ENCODE measurements at regions not wholly inside any gene's neighbourhood (a gene's known extent, or its start where the extent isn't known, plus 50 kb on each side); places are given as distances from the start of the nearest gene placed in this dataset.

DNA sequence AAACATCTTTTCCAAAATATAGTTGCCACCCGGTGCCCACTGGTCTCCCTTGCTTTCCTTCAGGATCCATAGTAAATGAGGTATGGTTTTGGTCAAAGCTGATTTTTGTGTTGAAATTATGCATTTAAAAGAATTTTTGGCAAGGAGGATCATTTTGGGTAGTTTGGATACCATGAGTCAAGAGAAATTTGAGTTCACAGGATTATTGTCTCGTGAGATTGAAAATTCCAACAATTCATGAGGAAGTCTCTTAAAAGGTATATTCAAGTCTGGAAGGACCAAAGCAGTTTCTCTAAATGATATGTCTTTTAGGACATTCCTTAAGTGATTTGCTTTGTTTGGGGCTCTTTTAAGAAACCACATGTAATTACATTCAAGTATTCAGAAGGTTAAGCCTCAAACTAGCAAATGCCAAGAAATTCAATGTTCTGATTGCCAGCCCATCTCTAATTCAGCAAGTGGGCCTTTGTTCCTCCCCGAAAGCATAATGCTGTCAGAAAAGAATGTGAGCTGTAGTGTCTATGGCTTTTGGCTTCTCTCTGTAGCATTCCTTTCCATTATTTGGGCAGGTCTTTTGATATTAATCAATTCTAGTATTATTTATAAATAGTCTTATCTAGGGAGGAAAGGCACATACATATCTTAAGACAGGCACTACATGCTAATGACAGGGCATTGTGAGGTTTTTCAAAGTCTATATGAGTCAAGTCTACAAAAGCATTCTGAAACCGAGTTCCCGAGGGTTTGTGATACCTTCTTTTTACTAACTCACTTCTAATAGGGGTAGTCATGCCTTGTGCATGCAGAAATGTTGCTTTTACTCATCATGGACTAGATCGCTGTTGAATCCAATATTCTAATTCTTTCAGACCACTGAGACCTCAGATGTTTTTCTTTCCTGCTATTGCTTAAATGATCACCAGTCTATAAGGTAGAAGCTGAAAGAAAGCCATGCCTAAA, 453.9 kb downstream of the ENC1 start:
- no peak for DNase-seq (ENCODE audit: low read depth, low spot score)
- POLR2A ChIA-PET: no interaction called here
- peaks cover 3% of the 10 kb centered on the region; the same call in 1 of the 2 replicates for H3K9me3 ChIP-seq (ENCODE audit: control insufficient read depth, insufficient read depth, low read length)
- no peak overlapping the region for H3K27ac ChIP-seq (ENCODE audit: low read depth, low read length)
- H3K27me3 ChIP-seq (ENCODE audit: control insufficient read depth, insufficient read depth, low read length): no peaks in the 10 kb centered on the region
- TF ChIP-seq, protein P1, sequence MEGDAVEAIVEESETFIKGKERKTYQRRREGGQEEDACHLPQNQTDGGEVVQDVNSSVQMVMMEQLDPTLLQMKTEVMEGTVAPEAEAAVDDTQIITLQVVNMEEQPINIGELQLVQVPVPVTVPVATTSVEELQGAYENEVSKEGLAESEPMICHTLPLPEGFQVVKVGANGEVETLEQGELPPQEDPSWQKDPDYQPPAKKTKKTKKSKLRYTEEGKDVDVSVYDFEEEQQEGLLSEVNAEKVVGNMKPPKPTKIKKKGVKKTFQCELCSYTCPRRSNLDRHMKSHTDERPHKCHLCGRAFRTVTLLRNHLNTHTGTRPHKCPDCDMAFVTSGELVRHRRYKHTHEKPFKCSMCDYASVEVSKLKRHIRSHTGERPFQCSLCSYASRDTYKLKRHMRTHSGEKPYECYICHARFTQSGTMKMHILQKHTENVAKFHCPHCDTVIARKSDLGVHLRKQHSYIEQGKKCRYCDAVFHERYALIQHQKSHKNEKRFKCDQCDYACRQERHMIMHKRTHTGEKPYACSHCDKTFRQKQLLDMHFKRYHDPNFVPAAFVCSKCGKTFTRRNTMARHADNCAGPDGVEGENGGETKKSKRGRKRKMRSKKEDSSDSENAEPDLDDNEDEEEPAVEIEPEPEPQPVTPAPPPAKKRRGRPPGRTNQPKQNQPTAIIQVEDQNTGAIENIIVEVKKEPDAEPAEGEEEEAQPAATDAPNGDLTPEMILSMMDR (IDR thresholded peaks at IDR 0.05; ENCODE audit: low read depth, low read length): no peak
- CTCF ChIA-PET: no interaction called here
- no peak overlapping the region for H3K4me3 ChIP-seq (ENCODE audit: low read depth, low read length)

- Histone ChIP-seq H3K27me3 (ENCODE audit: control insufficient read depth, insufficient read depth, low read length) (no peaks in the 10 kb centered on the region), H3K4me3 (ENCODE audit: low read depth, low read length) (no peak overlapping the region), H3K27ac (ENCODE audit: low read depth, low read length) (no peak overlapping the region), H3K9me3 (ENCODE audit: control insufficient read depth, insufficient read depth, low read length) (peaks cover 3% of the 10 kb centered on the region; the same call in 1 of the 2 replicates)
- ChIA-PET POLR2A (no interaction called here), CTCF (no interaction called here)
- DNase-seq (ENCODE audit: low read depth, low spot score): no peak
- TF ChIP-seq, protein P1 (IDR thresholded peaks at IDR 0.05; ENCODE audit: low read depth, low read length): no peak
These were observed 454.9 kb downstream of the ENC1 start for GRCh38 chr5:74185599-74185998.

DNA sequence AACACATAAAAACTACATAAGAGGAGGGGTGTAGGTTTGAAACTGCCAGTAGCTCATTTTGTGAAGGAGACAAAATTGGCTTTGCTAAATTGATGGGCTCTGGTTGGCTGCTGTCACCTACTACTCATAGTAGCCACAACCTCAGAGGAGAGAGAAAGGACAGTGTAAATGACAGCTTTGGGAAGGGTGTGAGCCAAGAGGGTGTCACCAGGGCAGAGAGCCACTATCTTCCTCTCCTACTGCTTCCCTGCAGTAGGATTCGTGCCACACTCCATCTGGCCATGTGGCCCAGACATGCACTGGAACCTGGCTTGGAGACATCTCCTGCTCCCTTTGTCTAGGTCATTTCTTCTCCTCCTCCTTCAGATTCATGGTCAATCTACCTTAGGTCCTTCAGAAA, 455.9 kb downstream of the ENC1 start:
- TF ChIP-seq, protein P1 (IDR thresholded peaks at IDR 0.05; ENCODE audit: low read depth, low read length): no peak
- Histone ChIP-seq H3K4me3 (ENCODE audit: low read depth, low read length) (no peak overlapping the region), H3K27me3 (ENCODE audit: control insufficient read depth, insufficient read depth, low read length) (no peaks in the 10 kb centered on the region), H3K9me3 (ENCODE audit: control insufficient read depth, insufficient read depth, low read length) (peaks cover 3% of the 10 kb centered on the region; the same call in 1 of the 2 replicates), H3K27ac (ENCODE audit: low read depth, low read length) (no peak overlapping the region)
- ChIA-PET POLR2A (no interaction called here), CTCF (no interaction called here)
- DNase-seq (ENCODE audit: low read depth, low spot score): no peak

DNA sequence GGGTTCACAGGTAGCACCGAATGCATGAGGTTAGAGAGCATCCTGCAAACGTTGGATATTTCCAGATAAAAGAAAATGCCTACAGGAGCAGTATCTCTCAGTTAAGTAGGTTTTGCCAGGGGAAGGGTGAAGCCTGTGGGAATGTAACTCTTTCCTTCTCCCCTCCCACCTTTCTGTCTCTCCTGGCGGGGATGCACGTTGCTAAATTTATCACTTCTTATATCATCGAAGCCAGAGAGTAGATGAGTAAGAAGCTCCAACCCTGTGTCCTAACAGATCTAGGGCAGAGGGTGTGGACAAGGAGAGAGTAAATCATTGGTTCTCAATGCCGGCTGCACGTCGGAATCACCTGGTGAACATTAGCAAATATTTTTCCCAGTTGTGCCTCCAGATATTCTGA, 457.5 kb downstream of the ENC1 start:
- no peak for DNase-seq (ENCODE audit: low read depth, low spot score)
- ChIA-PET POLR2A (no interaction called here), CTCF (interaction anchor here (0.6 kb wide), 1 partner anchor 98 kb away, joined by 5 read pairs; no protein-coding TSS in a partner anchor)
- Histone ChIP-seq H3K27ac (ENCODE audit: low read depth, low read length) (no peak overlapping the region), H3K9me3 (ENCODE audit: control insufficient read depth, insufficient read depth, low read length) (no peaks in the 10 kb centered on the region), H3K27me3 (ENCODE audit: control insufficient read depth, insufficient read depth, low read length) (no peaks in the 10 kb centered on the region), H3K4me3 (ENCODE audit: low read depth, low read length) (no peak overlapping the region)
- TF ChIP-seq, protein P1 (IDR thresholded peaks at IDR 0.05; ENCODE audit: low read depth, low read length): no peak

- ChIA-PET CTCF (no interaction called here), POLR2A (no interaction called here)
- no peaks in the 10 kb centered on the region for H3K9me3 ChIP-seq (ENCODE audit: control insufficient read depth, insufficient read depth, low read length)
- no peak overlapping the region for H3K4me3 ChIP-seq (ENCODE audit: low read depth, low read length)
- no peak for DNase-seq (ENCODE audit: low read depth, low spot score)
- no peak overlapping the region for H3K27ac ChIP-seq (ENCODE audit: low read depth, low read length)
- TF ChIP-seq, protein P1 (IDR thresholded peaks at IDR 0.05; ENCODE audit: low read depth, low read length): no peak
- H3K27me3 ChIP-seq (ENCODE audit: control insufficient read depth, insufficient read depth, low read length): no peaks in the 10 kb centered on the region
These were observed 457.9 kb downstream of the ENC1 start for GRCh38 chr5:74182603-74183002.
